ENCODE measurements at regions not wholly inside any gene's neighbourhood (a gene's known extent, or its start where the extent isn't known, plus 50 kb on each side); places are given as distances from the start of the nearest gene placed in this dataset.

- no peaks in the 10 kb centered on the region for H3K4me1 ChIP-seq (ENCODE audit: insufficient read depth)
Observed at GRCh38 chr2:120949957-120950590, 214.4 kb downstream of the GLI2 start.

GRCh38 chr2:120951693-120952092 lies 216.0 kb downstream of the GLI2 start:
- Histone ChIP-seq H3K79me2 (no peaks in the 10 kb centered on the region), H3K4me2 (no peak overlapping the region), H3K9me2 (replicated peaks; ENCODE audit: insufficient read depth) (no peaks in the 10 kb centered on the region), H2AFZ (no peak overlapping the region), H3K9me3 (ENCODE audit: low read depth) (no peaks in the 10 kb centered on the region), H3K36me3 (replicated peaks; ENCODE audit: insufficient read depth, low read depth) (no peaks in the 10 kb centered on the region), H4K20me1 (ENCODE audit: insufficient read depth, poor library complexity, severe bottlenecking) (no peaks in the 10 kb centered on the region), H3K4me1 (ENCODE audit: insufficient read depth) (no peaks in the 10 kb centered on the region), H3K4me3 (no peak overlapping the region), H3K27me3 (no peaks in the 10 kb centered on the region), H3K27ac (no peak overlapping the region)
- DNase-seq (ENCODE audit: low spot score), result no peak
- TF ChIP-seq EZH2 (IDR thresholded peaks at IDR 0.05; ENCODE audit: borderline replicate concordance) (no peak), EZH2phosphoT487 (IDR thresholded peaks at IDR 0.05; ENCODE audit: low read depth, severe bottlenecking, unreplicated experiment) (no peak), CTCF (IDR thresholded peaks at IDR 0.05; ENCODE audit: poor library complexity) (no peak)
- WGBS (ENCODE audit: low lambda C conversion rate, missing lambda C conversion rate), result 79% methylated on average over 6 of the region's 6 CpGs

More at GRCh38 chr2:120949957-120950590, 214.4 kb downstream of the GLI2 start:
- Histone ChIP-seq H3K27me3 (no peaks in the 10 kb centered on the region), H3K79me2 (no peaks in the 10 kb centered on the region), H3K9me3 (ENCODE audit: low read depth) (no peaks in the 10 kb centered on the region), H3K27ac (no peak overlapping the region), H3K4me3 (no peak overlapping the region), H4K20me1 (ENCODE audit: insufficient read depth, poor library complexity, severe bottlenecking) (no peaks in the 10 kb centered on the region), H2AFZ (no peak overlapping the region), H3K36me3 (replicated peaks; ENCODE audit: insufficient read depth, low read depth) (no peaks in the 10 kb centered on the region), H3K4me2 (no peak overlapping the region), H3K9me2 (replicated peaks; ENCODE audit: insufficient read depth) (no peaks in the 10 kb centered on the region)
- WGBS (ENCODE audit: low lambda C conversion rate, missing lambda C conversion rate), result 94% methylated on average over 7 of the region's 7 CpGs
- TF ChIP-seq CTCF (IDR thresholded peaks at IDR 0.05; ENCODE audit: poor library complexity) (no peak), EZH2 (IDR thresholded peaks at IDR 0.05; ENCODE audit: borderline replicate concordance) (no peak)
- DNase-seq (ENCODE audit: low spot score), result no peak

GRCh38 chr2:120952318-120952717 lies 216.7 kb downstream of the GLI2 start:
- WGBS (ENCODE audit: low lambda C conversion rate, missing lambda C conversion rate), result 70% methylated on average over 9 of the region's 9 CpGs
- Histone ChIP-seq H3K27me3 (no peaks in the 10 kb centered on the region), H3K9me3 (ENCODE audit: low read depth) (no peaks in the 10 kb centered on the region), H3K9me2 (replicated peaks; ENCODE audit: insufficient read depth) (no peaks in the 10 kb centered on the region), H3K4me1 (ENCODE audit: insufficient read depth) (no peaks in the 10 kb centered on the region), H3K36me3 (replicated peaks; ENCODE audit: insufficient read depth, low read depth) (no peaks in the 10 kb centered on the region), H3K79me2 (no peaks in the 10 kb centered on the region), H4K20me1 (ENCODE audit: insufficient read depth, poor library complexity, severe bottlenecking) (no peaks in the 10 kb centered on the region), H3K4me2 (no peak overlapping the region), H2AFZ (no peak overlapping the region), H3K4me3 (no peak overlapping the region), H3K27ac (no peak overlapping the region)
- TF ChIP-seq EZH2phosphoT487 (IDR thresholded peaks at IDR 0.05; ENCODE audit: low read depth, severe bottlenecking, unreplicated experiment) (no peak), EZH2 (IDR thresholded peaks at IDR 0.05; ENCODE audit: borderline replicate concordance) (no peak), CTCF (IDR thresholded peaks at IDR 0.05; ENCODE audit: poor library complexity) (no peak)
- no peak for DNase-seq (ENCODE audit: low spot score)
